ENCODE measurements at regions not wholly inside any gene's neighbourhood (a gene's known extent, or its start where the extent isn't known, plus 50 kb on each side); places are given as distances from the start of the nearest gene placed in this dataset.
"Not testable (repeated sequence)": the region's sequence is repeated elsewhere in the genome, so short reads cannot be mapped to it uniquely, and the experiment has no call there.

GRCh38 chr4:33961761-33962160 lies 2282.6 kb downstream of the ARAP2 start:
- Histone ChIP-seq H3K36me3 (no peaks in the 10 kb centered on the region), H3K27ac (no peak overlapping the region), H3K27me3 (no peaks in the 10 kb centered on the region), H3K4me3 (no peak overlapping the region), H3K4me1 (no peaks in the 10 kb centered on the region), H3K9me3 (no peaks in the 10 kb centered on the region)
- WGBS, 2 donors: 73 to 75% methylated on average over 2 of the region's 2 CpGs
- ATAC-seq (ENCODE audit: low FRiP score in 2 of 2): no peak
- TF ChIP-seq CTCF (IDR thresholded peaks at IDR 0.05): no peak
- no peak for TF ChIP-seq POLR2A (IDR thresholded peaks at IDR 0.05)
- TF ChIP-seq EP300 (IDR thresholded peaks at IDR 0.05): no peak
- TF ChIP-seq POLR2AphosphoS5 (IDR thresholded peaks at IDR 0.05): no peak
- no peak for DNase-seq

DNA sequence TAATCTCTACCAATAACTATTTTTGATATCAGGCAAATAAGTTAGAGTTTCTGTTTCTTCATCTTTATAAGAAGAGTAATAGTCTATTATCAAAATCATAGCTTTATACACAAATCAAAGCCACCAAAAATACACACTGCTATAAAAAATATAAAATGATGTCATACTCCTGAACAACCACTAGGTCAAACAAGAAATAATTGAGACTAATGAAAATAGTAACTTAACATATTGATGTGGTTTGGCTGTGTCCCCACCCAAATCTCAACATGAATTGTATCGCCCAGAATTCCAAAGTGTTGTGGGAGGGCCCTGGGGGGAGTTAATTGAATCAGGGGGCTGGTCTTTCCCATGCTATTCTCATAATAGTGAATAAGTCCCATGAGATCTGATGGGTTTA lies 2277.5 kb downstream of the ARAP2 start:
- H3K27me3 ChIP-seq: no peaks in the 10 kb centered on the region
- TF ChIP-seq POLR2A (IDR thresholded peaks at IDR 0.05): no peak
- TF ChIP-seq POLR2AphosphoS5 (IDR thresholded peaks at IDR 0.05): no peak
- no peak for TF ChIP-seq EP300 (IDR thresholded peaks at IDR 0.05)
- no peak for TF ChIP-seq CTCF (IDR thresholded peaks at IDR 0.05)
- no peak overlapping the region for H3K4me3 ChIP-seq
- DNase-seq (no peak), ATAC-seq (ENCODE audit: low FRiP score in 2 of 2) (no peak)
- no peak overlapping the region for H3K27ac ChIP-seq
- no peaks in the 10 kb centered on the region for H3K4me1 ChIP-seq
- H3K36me3 ChIP-seq: no peaks in the 10 kb centered on the region
- no peaks in the 10 kb centered on the region for H3K9me3 ChIP-seq
- WGBS, 2 donors: 37 to 60% methylated on average over 1 of the region's 1 CpG

- no peaks in the 10 kb centered on the region for H3K4me1 ChIP-seq
- TF ChIP-seq CTCF (IDR thresholded peaks at IDR 0.05): no peak
- no peak for TF ChIP-seq POLR2AphosphoS5 (IDR thresholded peaks at IDR 0.05)
- TF ChIP-seq POLR2A (IDR thresholded peaks at IDR 0.05): no peak
- no peak overlapping the region for H3K4me3 ChIP-seq
- ATAC-seq (ENCODE audit: low FRiP score in 2 of 2) (no peak), DNase-seq (no peak)
- H3K27me3 ChIP-seq: no peaks in the 10 kb centered on the region
- H3K27ac ChIP-seq: no peak overlapping the region
- no peaks in the 10 kb centered on the region for H3K9me3 ChIP-seq
- no peaks in the 10 kb centered on the region for H3K36me3 ChIP-seq
Observed at GRCh38 chr4:33974270-33974669, 2270.0 kb downstream of the ARAP2 start.

DNA sequence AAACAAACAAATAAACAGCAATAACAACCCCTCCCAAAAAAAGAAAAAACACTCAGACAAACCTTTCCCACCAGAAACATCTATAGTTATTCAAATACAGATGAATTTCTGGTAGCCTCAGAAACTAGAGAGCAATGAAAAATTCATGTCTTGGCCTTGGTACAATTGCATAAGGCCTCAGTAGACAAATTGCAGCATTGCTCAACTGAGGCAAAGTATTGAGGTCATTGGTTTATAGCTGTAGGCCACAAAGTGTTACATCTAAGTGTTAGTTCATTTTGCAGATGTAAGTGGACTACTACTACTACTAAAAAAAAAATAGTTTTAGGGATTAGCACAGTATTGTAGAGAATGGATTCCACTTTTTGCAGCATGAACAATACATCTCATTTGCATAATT lies 2268.3 kb downstream of the ARAP2 start:
- DNase-seq (no peak), ATAC-seq (ENCODE audit: low FRiP score in 2 of 2) (no peak)
- Histone ChIP-seq H3K9me3 (no peaks in the 10 kb centered on the region), H3K27me3 (no peaks in the 10 kb centered on the region), H3K4me3 (no peak overlapping the region), H3K36me3 (no peaks in the 10 kb centered on the region), H3K4me1 (no peaks in the 10 kb centered on the region), H3K27ac (no peak overlapping the region)
- TF ChIP-seq POLR2AphosphoS5 (IDR thresholded peaks at IDR 0.05): no peak
- no peak for TF ChIP-seq CTCF (IDR thresholded peaks at IDR 0.05)
- no peak for TF ChIP-seq POLR2A (IDR thresholded peaks at IDR 0.05)
- TF ChIP-seq EP300 (IDR thresholded peaks at IDR 0.05): no peak

DNA sequence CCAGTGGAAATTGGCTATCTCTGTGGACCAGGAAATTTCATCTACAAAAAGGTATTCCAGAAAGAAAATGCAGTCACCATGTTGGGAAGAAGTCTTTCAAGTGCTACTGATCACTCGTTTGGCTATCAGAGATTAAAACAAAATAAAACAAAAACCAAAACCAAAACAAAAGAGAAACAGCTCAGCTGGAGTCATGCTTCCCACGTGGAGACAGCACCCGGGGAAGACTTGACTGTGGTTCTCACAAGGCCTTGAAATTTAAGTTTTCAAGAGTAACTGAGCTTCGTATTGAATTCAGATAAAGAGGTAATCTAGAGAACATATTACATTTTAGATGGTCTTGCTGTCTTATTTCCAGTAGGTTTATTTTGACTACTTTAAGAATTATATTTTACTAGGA lies 2264.5 kb downstream of the ARAP2 start:
- not testable (repeated sequence) for H3K27ac ChIP-seq; H3K4me1 ChIP-seq; H3K4me3 ChIP-seq; H3K9me3 ChIP-seq; H3K27me3 ChIP-seq; H3K36me3 ChIP-seq; ATAC-seq (ENCODE audit: low FRiP score in 2 of 2); DNase-seq
- 76 to 79% methylated on average over 4 of the region's 4 CpGs for WGBS, 2 donors

GRCh38 chr4:33980361-33980760 lies 2264.0 kb downstream of the ARAP2 start:
- no peak for ATAC-seq (ENCODE audit: low FRiP score in 2 of 2)
- 55 to 63% methylated on average over 2 of the region's 2 CpGs for WGBS, 2 donors

More at GRCh38 chr4:33980361-33980760, 2264.0 kb downstream of the ARAP2 start:
- H3K4me1 ChIP-seq: no peaks in the 10 kb centered on the region
- H3K36me3 ChIP-seq: no peaks in the 10 kb centered on the region
- no peak for DNase-seq
- no peak overlapping the region for H3K4me3 ChIP-seq
- H3K27me3 ChIP-seq: no peaks in the 10 kb centered on the region
- H3K9me3 ChIP-seq: no peaks in the 10 kb centered on the region
- H3K27ac ChIP-seq: no peak overlapping the region
- TF ChIP-seq CTCF (IDR thresholded peaks at IDR 0.05): no peak
- TF ChIP-seq EP300 (IDR thresholded peaks at IDR 0.05): no peak
- TF ChIP-seq POLR2A (IDR thresholded peaks at IDR 0.05): no peak
- TF ChIP-seq POLR2AphosphoS5 (IDR thresholded peaks at IDR 0.05): no peak
